ENCODE measurements at regions not wholly inside any gene's neighbourhood (a gene's known extent, or its start where the extent isn't known, plus 50 kb on each side); places are given as distances from the start of the nearest gene placed in this dataset.
"Not testable (repeated sequence)": the region's sequence is repeated elsewhere in the genome, so short reads cannot be mapped to it uniquely, and the experiment has no call there.

DNA sequence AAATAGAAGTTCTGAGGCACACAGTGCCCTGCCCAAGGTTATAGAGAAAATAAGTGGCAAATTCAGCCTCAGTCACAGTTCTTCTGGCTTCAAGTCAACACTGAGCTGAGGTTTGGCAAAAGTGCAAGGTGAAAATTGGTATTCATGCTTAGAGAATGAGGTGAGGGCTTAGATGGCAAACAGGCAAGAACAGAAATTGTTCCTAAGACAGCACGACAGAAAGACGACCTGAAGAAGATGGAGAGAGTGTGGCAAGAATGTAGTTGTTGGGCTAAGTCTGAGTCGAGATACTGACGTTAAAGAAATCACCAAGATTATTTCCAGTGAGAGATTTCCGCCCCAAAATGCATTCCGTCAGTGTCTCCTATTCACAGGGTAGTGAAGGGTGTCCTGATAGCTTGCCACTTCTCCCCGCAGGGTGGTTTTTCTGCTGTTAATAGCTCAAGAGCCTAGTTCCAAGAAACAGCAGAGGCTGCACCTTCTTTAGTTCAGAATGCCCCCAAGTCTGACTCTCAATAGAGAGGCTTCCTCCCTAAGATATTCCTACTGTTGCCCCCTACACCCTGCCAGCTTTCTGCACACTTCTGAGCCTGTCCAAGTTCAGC lies 260.8 kb upstream of the AMIGO2 start:
- TF ChIP-seq, protein P1, sequence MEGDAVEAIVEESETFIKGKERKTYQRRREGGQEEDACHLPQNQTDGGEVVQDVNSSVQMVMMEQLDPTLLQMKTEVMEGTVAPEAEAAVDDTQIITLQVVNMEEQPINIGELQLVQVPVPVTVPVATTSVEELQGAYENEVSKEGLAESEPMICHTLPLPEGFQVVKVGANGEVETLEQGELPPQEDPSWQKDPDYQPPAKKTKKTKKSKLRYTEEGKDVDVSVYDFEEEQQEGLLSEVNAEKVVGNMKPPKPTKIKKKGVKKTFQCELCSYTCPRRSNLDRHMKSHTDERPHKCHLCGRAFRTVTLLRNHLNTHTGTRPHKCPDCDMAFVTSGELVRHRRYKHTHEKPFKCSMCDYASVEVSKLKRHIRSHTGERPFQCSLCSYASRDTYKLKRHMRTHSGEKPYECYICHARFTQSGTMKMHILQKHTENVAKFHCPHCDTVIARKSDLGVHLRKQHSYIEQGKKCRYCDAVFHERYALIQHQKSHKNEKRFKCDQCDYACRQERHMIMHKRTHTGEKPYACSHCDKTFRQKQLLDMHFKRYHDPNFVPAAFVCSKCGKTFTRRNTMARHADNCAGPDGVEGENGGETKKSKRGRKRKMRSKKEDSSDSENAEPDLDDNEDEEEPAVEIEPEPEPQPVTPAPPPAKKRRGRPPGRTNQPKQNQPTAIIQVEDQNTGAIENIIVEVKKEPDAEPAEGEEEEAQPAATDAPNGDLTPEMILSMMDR (IDR thresholded peaks at IDR 0.05) = no peak
- TF ChIP-seq POLR2A (IDR thresholded peaks at IDR 0.05) = no peak
- Histone ChIP-seq H3K4me3 (no peak overlapping the region), H3K36me3 (no peaks in the 10 kb centered on the region), H3K4me1 (no peaks in the 10 kb centered on the region), H3K9me3 (no peaks in the 10 kb centered on the region), H3K27me3 (no peaks in the 10 kb centered on the region), H3K27ac (no peak overlapping the region)
- no peak for DNase-seq (ENCODE audit: extremely low spot score in 2 of 2)
- intact Hi-C loops (cut with DNase I) = no loop called here

DNA sequence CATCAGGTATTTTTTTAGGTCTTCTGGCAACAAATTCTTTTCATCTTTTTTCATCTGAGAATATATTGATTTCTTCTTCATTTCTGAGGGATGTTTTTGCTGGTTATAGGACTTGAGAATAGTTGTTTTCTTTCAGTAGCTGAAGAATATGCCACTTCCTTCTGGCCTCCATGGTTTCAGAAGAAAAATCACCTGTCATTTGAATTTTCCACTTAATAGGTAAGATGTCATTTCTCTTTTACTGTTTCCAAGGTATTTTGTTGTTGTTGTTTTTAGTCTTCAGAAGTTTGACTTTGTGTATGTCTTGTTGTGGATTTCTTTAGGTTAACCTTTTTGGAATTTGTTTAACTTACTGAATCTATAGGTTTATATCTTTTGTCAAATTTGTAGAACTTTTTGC lies 257.8 kb upstream of the AMIGO2 start:
- no peaks in the 10 kb centered on the region for H3K27me3 ChIP-seq
- H3K4me1 ChIP-seq = no peaks in the 10 kb centered on the region
- no peaks in the 10 kb centered on the region for H3K9me3 ChIP-seq
- no peak overlapping the region for H3K27ac ChIP-seq
- no peak for TF ChIP-seq POLR2A (IDR thresholded peaks at IDR 0.05)
- TF ChIP-seq, protein P1 (IDR thresholded peaks at IDR 0.05) = no peak
- no peak for DNase-seq (ENCODE audit: extremely low spot score in 2 of 2)
- H3K4me3 ChIP-seq = no peak overlapping the region
- H3K36me3 ChIP-seq = no peaks in the 10 kb centered on the region
- intact Hi-C loops (cut with DNase I) = no loop called here

DNA sequence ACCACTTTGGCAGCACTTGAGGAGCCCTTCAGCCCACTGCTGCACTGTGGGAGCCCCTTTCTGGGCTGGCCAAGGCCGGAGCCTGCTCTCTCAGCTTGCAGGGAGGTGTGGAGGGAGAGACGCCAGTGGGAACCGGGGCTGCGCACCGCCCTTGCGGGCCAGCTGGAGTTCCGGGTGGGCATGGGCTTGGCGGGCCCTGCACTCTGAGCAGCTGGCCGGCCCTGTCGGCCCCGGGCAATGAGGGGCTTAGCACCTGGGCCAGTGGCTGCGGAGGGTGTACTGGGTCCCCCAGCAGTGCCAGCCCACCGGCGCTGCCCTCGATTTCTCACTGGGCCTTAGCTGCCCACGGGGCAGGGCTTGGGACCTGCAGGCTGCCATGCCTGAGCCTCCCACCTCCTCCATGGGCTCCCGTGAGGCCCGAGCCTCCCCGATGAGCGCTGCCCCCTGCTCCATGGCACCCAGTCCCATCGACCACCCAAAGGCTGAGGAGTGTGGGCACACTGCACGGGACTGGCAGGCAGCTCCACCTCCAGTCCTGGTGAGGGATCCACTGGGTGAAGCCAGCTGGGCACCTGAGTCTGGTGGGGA lies 253.6 kb upstream of the AMIGO2 start:
- H3K27ac ChIP-seq; H3K4me3 ChIP-seq; H3K36me3 ChIP-seq; intact Hi-C loops (cut with DNase I); H3K27me3 ChIP-seq; H3K9me3 ChIP-seq; H3K4me1 ChIP-seq; DNase-seq (ENCODE audit: extremely low spot score in 2 of 2): not testable (repeated sequence)

DNA sequence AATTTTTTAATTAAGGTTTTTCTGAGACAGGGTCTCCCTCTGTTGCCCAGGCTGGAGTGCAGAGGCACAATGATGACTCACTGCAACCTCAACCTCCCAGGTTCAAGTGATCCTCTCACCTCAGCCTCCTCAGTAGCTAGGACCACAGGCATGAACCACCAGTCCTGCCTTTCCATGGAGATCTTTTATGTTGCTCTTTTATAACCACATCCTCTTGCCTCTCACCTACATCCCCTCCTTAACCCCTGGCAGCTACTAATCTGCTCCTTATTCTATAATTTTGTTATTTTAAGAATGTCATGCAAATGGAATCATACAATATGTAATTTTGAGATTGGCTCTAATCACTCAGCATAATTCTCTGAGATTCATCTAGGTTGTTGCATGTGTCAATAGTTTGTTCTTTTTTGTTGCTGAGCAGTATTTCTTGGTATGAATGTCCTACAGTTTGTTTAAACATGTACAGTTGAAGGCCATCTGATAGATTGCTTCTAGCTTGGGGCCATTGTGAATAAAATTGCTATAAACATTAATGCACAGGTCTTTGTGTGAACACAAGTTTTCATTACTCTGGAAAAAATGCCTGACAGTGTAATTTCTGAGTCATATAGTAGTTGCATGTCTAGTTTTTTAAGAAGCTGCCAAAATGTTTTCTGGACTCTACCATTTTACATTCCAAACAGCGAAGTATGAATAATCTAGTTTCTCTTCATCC lies 249.2 kb upstream of the AMIGO2 start:
- DNase-seq (ENCODE audit: extremely low spot score in 2 of 2) = no peak
- H3K27me3 ChIP-seq = no peaks in the 10 kb centered on the region
- intact Hi-C loops (cut with DNase I) = no loop called here
- H3K36me3 ChIP-seq = no peaks in the 10 kb centered on the region
- no peak overlapping the region for H3K27ac ChIP-seq
- no peak for TF ChIP-seq POLR2A (IDR thresholded peaks at IDR 0.05)
- no peak for TF ChIP-seq POLR2AphosphoS5 (IDR thresholded peaks at IDR 0.05; ENCODE audit: insufficient read depth in 1 of 2, low read depth in 1 of 2)
- TF ChIP-seq, protein P1 (IDR thresholded peaks at IDR 0.05) = no peak
- no peak overlapping the region for H3K4me3 ChIP-seq
- no peaks in the 10 kb centered on the region for H3K4me1 ChIP-seq
- no peaks in the 10 kb centered on the region for H3K9me3 ChIP-seq

DNA sequence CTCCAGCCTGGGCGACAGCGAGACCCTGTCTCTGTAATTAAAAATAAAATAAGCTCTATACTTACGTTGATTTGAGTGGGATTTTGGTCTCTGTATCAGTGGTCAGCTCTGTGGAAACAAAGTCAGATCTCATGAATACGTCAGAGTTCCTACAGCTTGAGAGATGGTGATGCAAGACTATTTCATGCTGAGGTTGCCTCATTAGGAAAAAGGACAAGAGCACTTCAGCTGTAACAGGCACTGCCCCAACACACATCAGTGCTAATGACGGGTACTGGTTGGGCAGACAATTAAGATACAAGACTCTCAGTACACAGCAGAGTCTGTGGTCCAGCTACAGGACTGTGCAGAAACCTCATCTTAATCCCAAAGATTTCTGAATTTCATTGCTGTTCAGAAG lies 246.4 kb upstream of the AMIGO2 start:
- no peaks in the 10 kb centered on the region for H3K9me3 ChIP-seq
- no peak for DNase-seq (ENCODE audit: extremely low spot score in 2 of 2)
- no peaks in the 10 kb centered on the region for H3K4me1 ChIP-seq
- no peak overlapping the region for H3K4me3 ChIP-seq
- H3K27ac ChIP-seq = no peak overlapping the region
- H3K27me3 ChIP-seq = no peaks in the 10 kb centered on the region
- intact Hi-C loops (cut with DNase I) = no loop called here
- TF ChIP-seq, protein P1 (IDR thresholded peaks at IDR 0.05) = no peak
- TF ChIP-seq POLR2A (IDR thresholded peaks at IDR 0.05) (no peak), POLR2AphosphoS5 (IDR thresholded peaks at IDR 0.05; ENCODE audit: insufficient read depth in 1 of 2, low read depth in 1 of 2) (no peak)
- H3K36me3 ChIP-seq = no peaks in the 10 kb centered on the region

All from vagina (tissue), 2 donors.